HEK293T (cell line): ENCODE measurements at regions not wholly inside any gene's neighbourhood (a gene's known extent, or its start where the extent isn't known, plus 50 kb on each side); places are given as distances from the start of the nearest gene placed in this dataset.
"Not testable (repeated sequence)": the region's sequence is repeated elsewhere in the genome, so short reads cannot be mapped to it uniquely, and the experiment has no call there.

Experiments used
- CTCF ChIA-PET: fragments of 350-600 bp; formaldehyde crosslinking; extraction: SDS; loops from one replicate; lab custom pipeline; 2021; ENCODE audit warnings: antibody characterized with exemption, inconsistent platforms; lab: Yijun Ruan, JAX
- POLR2A ChIA-PET: fragments of 350-600 bp; formaldehyde crosslinking; extraction: SDS; loops from one replicate; lab custom pipeline; 2020; ENCODE audit warnings: antibody characterized with exemption, inconsistent platforms; lab: Yijun Ruan, JAX
- DNase-seq: peaks from one replicate; pipeline ENCODE4 v3.0.0; 2012; ENCODE audit warnings: mixed read lengths; ENCODE audit errors: extremely low spot score
- ARNT ChIP-seq: fragments of 450-650 bp; IDR thresholded peaks from 2 replicates; pipeline ENCODE4 v1.6.1; 2017; ENCODE audit warnings: mild to moderate bottlenecking
- BHLHE40 ChIP-seq: fragments of 450-650 bp; IDR thresholded peaks from 2 replicates; pipeline ENCODE4 v1.6.1; 2016; ENCODE audit warnings: mild to moderate bottlenecking, moderate library complexity, borderline replicate concordance
- CTBP1 ChIP-seq: fragments of 450-650 bp; IDR thresholded peaks from 2 replicates; pipeline ENCODE4 v1.6.1; 2016; ENCODE audit warnings: borderline replicate concordance
- ELF4 ChIP-seq: fragments of 450-650 bp; IDR thresholded peaks from 2 replicates; pipeline ENCODE4 v1.6.1; 2017; ENCODE audit warnings: antibody characterized with exemption
- FOXA1 ChIP-seq: fragments of 450-650 bp; IDR thresholded peaks from 2 replicates; pipeline ENCODE4 v1.6.1; 2016; ENCODE audit warnings: mild to moderate bottlenecking
- FOXK2 ChIP-seq: fragments of 450-650 bp; IDR thresholded peaks from 2 replicates; pipeline ENCODE4 v1.6.1; 2016; ENCODE audit warnings: mild to moderate bottlenecking
- FOXM1 ChIP-seq: fragments of 450-650 bp; IDR thresholded peaks from 2 replicates; pipeline ENCODE4 v1.6.1; 2017; ENCODE audit warnings: mild to moderate bottlenecking, borderline replicate concordance
- HDGF ChIP-seq: fragments of 450-650 bp; IDR thresholded peaks from 2 replicates; pipeline ENCODE4 v1.6.1; 2017; ENCODE audit warnings: antibody characterized with exemption, borderline replicate concordance
- L3MBTL2 ChIP-seq: fragments of 450-650 bp; conservative IDR thresholded peaks from 2 replicates; pipeline ENCODE4 v1.6.1; 2016; ENCODE audit warnings: mild to moderate bottlenecking
- LEF1 ChIP-seq: fragments of 450-650 bp; IDR thresholded peaks from 2 replicates; pipeline ENCODE4 v1.6.1; 2017; ENCODE audit warnings: mild to moderate bottlenecking, borderline replicate concordance
- NFRKB ChIP-seq: fragments of 450-650 bp; IDR thresholded peaks from 2 replicates; pipeline ENCODE4 v1.6.1; 2016; ENCODE audit warnings: mild to moderate bottlenecking, moderate library complexity
- PKNOX1 ChIP-seq: fragments of 450-650 bp; IDR thresholded peaks from 2 replicates; pipeline ENCODE4 v1.6.1; 2016
- SP1 ChIP-seq: fragments of 450-650 bp; IDR thresholded peaks from 2 replicates; pipeline ENCODE4 v1.6.1; 2017
- SUZ12 ChIP-seq: fragments of 450-650 bp; IDR thresholded peaks from 2 replicates; pipeline ENCODE4 v1.6.1; 2016; ENCODE audit warnings: mild to moderate bottlenecking
- TARDBP ChIP-seq: fragments of 450-650 bp; IDR thresholded peaks from 2 replicates; pipeline ENCODE4 v1.6.1; 2016
- ZNF384 ChIP-seq: fragments of 450-650 bp; IDR thresholded peaks from 2 replicates; pipeline ENCODE4 v1.6.1; 2016

GRCh38 chr14:90458536-90458935, 61.7 kb downstream of the CALM1 start:
- ChIA-PET POLR2A (no interaction called here), CTCF (no interaction called here)
- TF ChIP-seq L3MBTL2 (no peak), LEF1 (no peak), HDGF (no peak), ARNT (no peak), ELF4 (no peak), ZNF384 (no peak), PKNOX1 (no peak), FOXM1 (no peak), SUZ12 (no peak), FOXK2 (no peak), SP1 (no peak), FOXA1 (no peak), NFRKB (no peak), TARDBP (no peak), CTBP1 (no peak), BHLHE40 (no peak)
- no peak for DNase-seq

GRCh38 chr14:90460136-90460535, 63.3 kb downstream of the CALM1 start:
- ChIA-PET POLR2A (no interaction called here), CTCF (no interaction called here)
- TF ChIP-seq ARNT (no peak), NFRKB (no peak), ZNF384 (no peak), TARDBP (no peak), ELF4 (no peak), HDGF (no peak), FOXA1 (no peak), L3MBTL2 (no peak), PKNOX1 (no peak), LEF1 (no peak), SP1 (no peak), BHLHE40 (no peak), FOXK2 (no peak), CTBP1 (no peak), FOXM1 (no peak), SUZ12 (no peak)
- no peak for DNase-seq

GRCh38 chr14:90461425-90461824, 64.6 kb downstream of the CALM1 start:
- ChIA-PET POLR2A (no interaction called here), CTCF (no interaction called here)
- no peak for DNase-seq
- no peak for TF ChIP-seq HDGF
- no peak for TF ChIP-seq CTBP1
- no peak for TF ChIP-seq LEF1
- TF ChIP-seq L3MBTL2: no peak

- TF ChIP-seq SP1: no peak
- ChIA-PET POLR2A (no interaction called here), CTCF (no interaction called here)
- DNase-seq: no peak
Measured at GRCh38 chr14:90464481-90464880, 67.7 kb downstream of the CALM1 start.

- CTCF ChIA-PET: no interaction called here
- TF ChIP-seq FOXA1 (no peak), FOXM1 (no peak), SP1 (no peak), NFRKB (no peak), TARDBP (no peak), L3MBTL2 (no peak), PKNOX1 (no peak)
- POLR2A ChIA-PET: no interaction called here
- DNase-seq: no peak
Measured at GRCh38 chr14:90467501-90467900, 70.7 kb downstream of the CALM1 start.

GRCh38 chr14:90469416-90469815, 72.6 kb downstream of the CALM1 start:
- DNase-seq, POLR2A ChIA-PET, CTCF ChIA-PET: not testable (repeated sequence)

- TF ChIP-seq LEF1: no peak
- TF ChIP-seq TARDBP: no peak
- no peak for TF ChIP-seq BHLHE40
- ChIA-PET CTCF (interaction anchor here (0.7 kb wide), 1 partner anchor 73 kb away, joined by 3 read pairs; no protein-coding TSS in a partner anchor), POLR2A (no interaction called here)
- no peak for DNase-seq
Measured at GRCh38 chr14:90472632-90473031, 75.8 kb downstream of the CALM1 start.
